Mucosa of descending colon (tissue), 3 donors: ENCODE measurements at regions not wholly inside any gene's neighbourhood (a gene's known extent, or its start where the extent isn't known, plus 50 kb on each side); places are given as distances from the start of the nearest gene placed in this dataset.
A peak's percentile ranks its signal among the peaks of the same experiment; 100 is the strongest.
"Not testable (repeated sequence)": the region's sequence is repeated elsewhere in the genome, so short reads cannot be mapped to it uniquely, and the experiment has no call there.

ENCODE experiments used
- ATAC-seq: fragments of 200-7000 bp; cut with Tn5 transposase; one replicate; pipeline ENCODE4 v1.9.1; 2020; ENCODE audit warnings: mild to moderate bottlenecking, moderate library complexity
- DNase-seq, 3 donors: peaks; one replicate each; pipeline ENCODE4 v3.0.0-alpha.2; 2020
- H3K36me3 ChIP-seq: fragments of 200-600 bp; one replicate; pipeline ENCODE4 v1.8.0; 2021; ENCODE audit warnings: low read depth, mild to moderate bottlenecking
- H3K4me1 ChIP-seq: fragments of 200-600 bp; one replicate; pipeline ENCODE4 v1.8.0; 2021; ENCODE audit warnings: low read depth, mild to moderate bottlenecking
- H3K4me3 ChIP-seq: fragments of 200-600 bp; one replicate; pipeline ENCODE4 v1.8.0; 2021; ENCODE audit warnings: mild to moderate bottlenecking
- H3K9me3 ChIP-seq: fragments of 200-600 bp; one replicate; pipeline ENCODE4 v1.8.0; 2021; ENCODE audit warnings: mild to moderate bottlenecking
- intact Hi-C, 2 donors: fragments of 100-400 bp; cut with DNase I in 1 of 2; cut with micrococcal nuclease in 1 of 2; formaldehyde crosslinking; loops; one replicate each; pipeline versions ENCODE4 v1.11.0 to v1.11.1; 2022; cut with DNase I, micrococcal nuclease
- TF ChIP-seq, protein P1 (sequence below): fragments of 200-600 bp; IDR thresholded peaks from one replicate; pipeline ENCODE4 v1.8.0; 2022; ENCODE audit warnings: antibody characterized with exemption, mild to moderate bottlenecking
- donor health status: DM: no; HTN: no; CAD: no; lungs with moderate emphysema.
- donor health status: DM: no; HTN: no; CAD: no.
- donor health status: DM: no; HTN: yes; CAD: no.

DNA sequence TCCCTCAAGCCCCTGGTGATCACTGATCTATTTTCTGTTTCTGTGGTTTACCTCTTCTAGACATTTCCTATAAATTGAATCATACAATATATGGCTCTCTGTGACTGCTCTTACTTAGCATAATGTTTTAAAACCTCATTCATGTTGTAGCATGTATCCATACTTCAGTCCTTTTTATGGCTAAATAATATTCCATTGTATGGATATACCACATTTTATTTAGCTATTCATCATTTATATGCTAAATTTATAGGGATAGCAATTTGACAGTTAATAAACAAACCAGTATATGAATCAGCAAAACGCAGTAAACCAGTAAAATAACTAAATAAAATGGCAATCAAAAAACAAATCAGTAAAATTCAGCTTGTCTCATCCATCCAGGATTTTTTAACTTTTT, 286.1 kb upstream of the HNRNPA3 start:
- Histone ChIP-seq H3K4me1 (no peaks in the 10 kb centered on the region), H3K4me3 (no peak overlapping the region), H3K36me3 (no peaks in the 10 kb centered on the region), H3K9me3 (no peaks in the 10 kb centered on the region)
- no peak for DNase-seq
- no peak for ATAC-seq
- TF ChIP-seq, protein P1, sequence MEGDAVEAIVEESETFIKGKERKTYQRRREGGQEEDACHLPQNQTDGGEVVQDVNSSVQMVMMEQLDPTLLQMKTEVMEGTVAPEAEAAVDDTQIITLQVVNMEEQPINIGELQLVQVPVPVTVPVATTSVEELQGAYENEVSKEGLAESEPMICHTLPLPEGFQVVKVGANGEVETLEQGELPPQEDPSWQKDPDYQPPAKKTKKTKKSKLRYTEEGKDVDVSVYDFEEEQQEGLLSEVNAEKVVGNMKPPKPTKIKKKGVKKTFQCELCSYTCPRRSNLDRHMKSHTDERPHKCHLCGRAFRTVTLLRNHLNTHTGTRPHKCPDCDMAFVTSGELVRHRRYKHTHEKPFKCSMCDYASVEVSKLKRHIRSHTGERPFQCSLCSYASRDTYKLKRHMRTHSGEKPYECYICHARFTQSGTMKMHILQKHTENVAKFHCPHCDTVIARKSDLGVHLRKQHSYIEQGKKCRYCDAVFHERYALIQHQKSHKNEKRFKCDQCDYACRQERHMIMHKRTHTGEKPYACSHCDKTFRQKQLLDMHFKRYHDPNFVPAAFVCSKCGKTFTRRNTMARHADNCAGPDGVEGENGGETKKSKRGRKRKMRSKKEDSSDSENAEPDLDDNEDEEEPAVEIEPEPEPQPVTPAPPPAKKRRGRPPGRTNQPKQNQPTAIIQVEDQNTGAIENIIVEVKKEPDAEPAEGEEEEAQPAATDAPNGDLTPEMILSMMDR = no peak
- intact Hi-C loops = no loop called here

DNA sequence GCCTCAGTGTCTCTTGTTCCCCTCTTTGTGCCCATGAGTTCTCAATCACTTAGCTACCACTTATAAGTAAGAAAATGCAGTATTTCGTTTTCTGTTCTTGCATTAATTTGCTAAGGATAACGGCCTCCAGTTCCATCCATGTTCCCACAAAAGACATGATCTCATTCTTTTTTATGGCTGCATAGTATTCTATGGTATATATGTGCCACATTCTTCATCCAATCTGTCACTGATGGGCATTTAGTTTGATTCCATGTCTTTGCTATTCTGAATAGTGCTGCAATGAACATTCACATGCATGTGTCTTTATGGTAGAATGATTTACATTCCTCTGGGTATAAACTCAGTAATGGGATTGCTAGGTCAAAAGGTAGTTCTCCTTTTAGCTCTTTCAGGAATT, 283.2 kb upstream of the HNRNPA3 start:
- ATAC-seq, H3K36me3 ChIP-seq, intact Hi-C loops: not testable (repeated sequence)

DNA sequence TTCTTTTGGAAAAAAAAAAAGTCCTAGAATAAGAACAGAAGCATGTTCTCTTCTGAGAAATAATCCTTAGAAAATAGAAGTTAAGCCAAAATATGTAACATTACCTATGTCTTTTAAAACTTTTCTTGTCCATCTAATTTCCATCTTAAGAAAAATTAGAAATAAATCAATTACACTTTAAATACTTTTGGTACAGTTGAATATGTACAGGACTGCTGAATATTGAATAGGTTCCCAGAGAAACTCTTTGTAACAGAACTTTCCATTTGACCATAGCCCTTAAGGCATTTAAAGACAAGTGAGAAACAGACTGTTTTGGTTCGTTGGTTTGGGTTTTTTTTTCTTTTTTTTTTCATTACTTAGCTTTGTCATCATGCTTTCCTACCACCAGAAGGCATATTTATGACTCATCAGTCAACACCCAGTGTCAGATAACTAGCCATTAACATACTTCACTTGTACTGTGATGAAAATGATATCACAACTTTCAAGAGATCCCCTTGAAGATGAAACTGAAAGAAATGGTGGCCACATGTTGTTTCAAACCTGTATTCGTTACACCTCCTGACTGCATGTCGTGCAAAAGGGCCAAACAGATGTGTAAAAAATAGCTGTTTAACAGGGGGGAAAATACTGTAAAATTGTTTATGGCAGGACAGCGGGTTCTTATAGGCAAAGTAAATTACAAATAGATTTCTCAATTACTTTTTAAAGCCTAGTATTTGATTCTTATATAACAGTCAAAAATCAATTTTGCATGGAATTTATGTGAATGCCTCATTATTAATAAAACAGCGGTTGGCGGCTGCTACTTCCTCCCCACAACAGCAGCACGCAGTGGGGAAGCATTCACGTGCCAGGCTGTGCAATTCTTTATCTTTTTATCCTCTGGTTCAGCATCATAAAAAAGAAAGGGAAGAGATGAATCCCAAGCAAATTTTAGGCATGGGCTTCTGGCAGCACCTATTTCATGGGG, 280.7 kb upstream of the HNRNPA3 start:
- no peaks in the 10 kb centered on the region for H3K4me1 ChIP-seq
- ATAC-seq (peak; percentile 63), DNase-seq (no peak)
- no peak overlapping the region for H3K4me3 ChIP-seq
- TF ChIP-seq, protein P1 = no peak
- no peaks in the 10 kb centered on the region for H3K36me3 ChIP-seq
- H3K9me3 ChIP-seq = no peaks in the 10 kb centered on the region
- intact Hi-C loops = no loop called here

More for the DNA sequence above, 283.2 kb upstream of the HNRNPA3 start:
- H3K4me3 ChIP-seq, H3K9me3 ChIP-seq, H3K4me1 ChIP-seq, DNase-seq: not testable (repeated sequence)

DNA sequence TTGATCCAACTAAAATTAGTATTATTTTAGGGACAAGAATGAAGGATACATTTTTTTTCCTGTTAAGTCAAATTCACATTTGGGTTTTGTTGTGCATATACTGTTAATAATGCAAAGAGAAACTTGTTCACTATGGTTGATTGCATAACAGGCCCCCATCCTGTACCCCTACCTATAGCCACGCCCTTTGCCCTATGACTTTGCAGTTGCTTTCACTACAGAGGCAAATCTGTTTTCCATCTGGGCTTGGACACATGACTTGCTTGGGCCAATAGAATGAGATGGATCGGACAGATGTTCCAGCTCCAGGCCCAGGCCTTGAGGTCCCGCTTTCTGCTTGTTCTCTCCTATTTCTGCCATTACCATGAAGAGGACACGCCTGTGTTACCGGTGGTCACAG, 278.5 kb upstream of the HNRNPA3 start:
- intact Hi-C loops = no loop called here
- no peak for ATAC-seq
- TF ChIP-seq, protein P1 = no peak
- H3K36me3 ChIP-seq = no peaks in the 10 kb centered on the region
- no peaks in the 10 kb centered on the region for H3K4me1 ChIP-seq
- DNase-seq = no peak
- no peak overlapping the region for H3K4me3 ChIP-seq
- H3K9me3 ChIP-seq = no peaks in the 10 kb centered on the region

DNA sequence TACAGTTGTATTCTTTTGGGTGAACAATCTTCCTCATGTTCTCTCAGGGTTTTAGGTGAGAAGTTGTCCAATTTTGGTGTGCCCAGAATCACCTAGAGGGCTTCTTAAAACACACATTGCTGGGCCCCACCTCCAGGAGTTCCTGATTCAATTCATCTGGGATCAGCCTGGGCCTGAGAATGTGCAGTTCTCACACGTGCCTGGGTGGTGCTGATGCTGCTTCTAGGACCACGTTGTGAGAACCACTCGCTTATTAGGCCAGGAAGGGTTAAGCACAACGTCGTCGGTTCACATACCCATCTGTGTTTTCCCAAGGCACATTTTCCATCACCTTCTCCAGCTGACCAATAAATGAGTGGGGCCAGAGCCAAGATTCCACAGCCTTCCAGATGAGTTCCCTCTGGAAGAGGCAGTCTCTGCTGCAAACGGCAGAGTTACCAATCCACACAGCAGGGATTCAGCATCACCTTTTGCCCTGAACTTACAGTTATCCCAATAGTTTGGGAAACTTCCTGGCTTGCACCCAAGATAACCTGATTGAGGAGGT, 277.7 kb upstream of the HNRNPA3 start:
- DNase-seq (no peak), ATAC-seq (no peak)
- Histone ChIP-seq H3K4me1 (no peaks in the 10 kb centered on the region), H3K9me3 (no peaks in the 10 kb centered on the region), H3K4me3 (no peak overlapping the region), H3K36me3 (no peaks in the 10 kb centered on the region)
- TF ChIP-seq, protein P1 = no peak
- intact Hi-C loops = no loop called here

DNA sequence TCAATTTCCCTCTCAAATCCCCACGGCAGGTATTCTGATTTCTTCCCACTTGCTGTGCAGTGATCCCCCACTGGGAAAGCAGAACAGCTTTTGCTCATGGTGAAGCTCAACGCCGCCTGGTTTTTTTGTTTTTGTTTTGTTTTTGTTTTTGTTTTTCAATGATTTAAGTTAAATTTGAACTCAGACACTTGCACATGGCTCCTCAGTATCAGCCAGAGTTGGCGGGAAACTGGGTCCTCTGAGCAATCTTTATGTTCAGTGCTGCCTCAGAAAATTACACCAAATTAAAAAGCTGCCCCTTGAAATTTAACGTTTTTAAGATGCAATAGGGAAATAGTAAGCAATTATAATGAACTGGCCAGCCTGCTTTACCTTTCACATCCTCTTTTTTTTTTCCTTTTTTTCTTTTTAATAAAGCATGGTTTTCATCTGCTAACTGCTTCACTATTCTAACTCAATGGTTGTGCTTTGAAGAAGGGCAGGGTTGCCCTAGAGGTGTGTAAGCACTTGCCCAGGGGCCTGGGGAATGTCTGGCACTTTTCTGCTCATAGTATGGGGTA, 277.0 kb upstream of the HNRNPA3 start:
- no peaks in the 10 kb centered on the region for H3K36me3 ChIP-seq
- no peaks in the 10 kb centered on the region for H3K9me3 ChIP-seq
- TF ChIP-seq, protein P1 = no peak
- DNase-seq (no peak), ATAC-seq (no peak)
- H3K4me1 ChIP-seq = no peaks in the 10 kb centered on the region
- H3K4me3 ChIP-seq = no peak overlapping the region
- intact Hi-C loops = no loop called here
